Thoracic aorta (tissue), 2 donors: ENCODE measurements at regions not wholly inside any gene's neighbourhood (a gene's known extent, or its start where the extent isn't known, plus 50 kb on each side); places are given as distances from the start of the nearest gene placed in this dataset.

Source experiments
- ATAC-seq: fragments of 150-250 bp; one replicate; pipeline ENCODE4 v1.8.0; 2017; ENCODE audit warnings: low read depth; ENCODE audit not compliant: insufficient number of reproducible peaks, low FRiP score
- DNase-seq: peaks from one replicate; pipeline ENCODE4 v3.0.0-alpha.2; 2020; ENCODE audit warnings: low spot score
- H3K27ac ChIP-seq, 2 donors: fragments of 200-600 bp; sonication (generic); 1 replicate in 1 of 2; 2 replicates in 1 of 2; pipeline ENCODE4 v1.5.1; 2016; ENCODE audit warnings: mild to moderate bottlenecking in 2 of 2, moderate library complexity in 2 of 2
- H3K27me3 ChIP-seq: fragments of 200-600 bp; sonication (generic); replicated peaks from 2 replicates; pipeline ENCODE4 v1.6.0; 2016; ENCODE audit warnings: mild to moderate bottlenecking; ENCODE audit not compliant: insufficient read depth
- H3K36me3 ChIP-seq: fragments of 200-600 bp; sonication (generic); one replicate; pipeline ENCODE4 v1.5.1; 2016
- H3K4me1 ChIP-seq, 2 donors: fragments of 200-600 bp; sonication (generic); 1 replicate in 1 of 2; 2 replicates in 1 of 2; pipeline versions ENCODE4 v1.5.1 to v1.6.0; 2016; ENCODE audit warnings: low read depth in 2 of 2, mild to moderate bottlenecking in 1 of 2; ENCODE audit not compliant: control insufficient read depth in 1 of 2
- H3K4me3 ChIP-seq: fragments of 200-600 bp; sonication (generic); 2 replicates; pipeline ENCODE4 v1.5.1; 2016; ENCODE audit warnings: mild to moderate bottlenecking
- H3K9me3 ChIP-seq: fragments of 200-600 bp; sonication (generic); 2 replicates; pipeline ENCODE4 v1.5.1; 2016
- CTCF ChIP-seq: fragments of 200-600 bp; sonication (generic); IDR thresholded peaks from one replicate; pipeline ENCODE4 v1.5.1; 2019; ENCODE audit warnings: antibody characterized with exemption

- Histone ChIP-seq H3K27ac (no peak overlapping the region), H3K9me3 (no peaks in the 10 kb centered on the region), H3K36me3 (no peaks in the 10 kb centered on the region), H3K4me3 (no peak overlapping the region), H3K4me1 (no peaks in the 10 kb centered on the region), H3K27me3 (no peaks in the 10 kb centered on the region)
- no peak for ATAC-seq
- no peak for TF ChIP-seq CTCF
- DNase-seq: no peak
Observed at GRCh38 chr10:128596906-128597305, 470.7 kb upstream of the MKI67 start.

GRCh38 chr10:128599030-128599429 lies 472.8 kb upstream of the MKI67 start:
- H3K27me3 ChIP-seq: no peaks in the 10 kb centered on the region
- no peak for TF ChIP-seq CTCF
- no peak overlapping the region for H3K27ac ChIP-seq
- no peaks in the 10 kb centered on the region for H3K9me3 ChIP-seq
- H3K4me3 ChIP-seq: no peak overlapping the region
- DNase-seq: no peak
- no peaks in the 10 kb centered on the region for H3K36me3 ChIP-seq
- H3K4me1 ChIP-seq: no peaks in the 10 kb centered on the region
- ATAC-seq: no peak

GRCh38 chr10:128599538-128599937 lies 473.3 kb upstream of the MKI67 start:
- Histone ChIP-seq H3K4me1 (no peaks in the 10 kb centered on the region), H3K9me3 (no peaks in the 10 kb centered on the region), H3K36me3 (no peaks in the 10 kb centered on the region), H3K27me3 (no peaks in the 10 kb centered on the region), H3K4me3 (no peak overlapping the region), H3K27ac (no peak overlapping the region)
- TF ChIP-seq CTCF: no peak
- ATAC-seq (no peak), DNase-seq (no peak)

GRCh38 chr10:128602183-128602582 lies 476.0 kb upstream of the MKI67 start:
- Histone ChIP-seq H3K27ac (no peak overlapping the region), H3K4me3 (no peak overlapping the region), H3K27me3 (no peaks in the 10 kb centered on the region), H3K4me1 (no peaks in the 10 kb centered on the region), H3K36me3 (no peaks in the 10 kb centered on the region), H3K9me3 (no peaks in the 10 kb centered on the region)
- DNase-seq (no peak), ATAC-seq (no peak)
- TF ChIP-seq CTCF: no peak

- no peak for TF ChIP-seq CTCF
Observed at GRCh38 chr10:128604025-128604424, 477.8 kb upstream of the MKI67 start.

More at GRCh38 chr10:128604025-128604424, 477.8 kb upstream of the MKI67 start:
- Histone ChIP-seq H3K27ac (no peak overlapping the region), H3K36me3 (no peaks in the 10 kb centered on the region), H3K4me1 (no peaks in the 10 kb centered on the region), H3K9me3 (no peaks in the 10 kb centered on the region), H3K4me3 (no peak overlapping the region), H3K27me3 (no peaks in the 10 kb centered on the region)
- ATAC-seq (no peak), DNase-seq (no peak)
